ENCODE measurements at regions not wholly inside any gene's neighbourhood (a gene's known extent, or its start where the extent isn't known, plus 50 kb on each side); places are given as distances from the start of the nearest gene placed in this dataset.

GRCh38 chr20:9926007-9926406 lies 87.1 kb upstream of the PAK5 start:
- no peaks in the 10 kb centered on the region for H3K9me3 ChIP-seq
- H3K4me1 ChIP-seq: no peaks in the 10 kb centered on the region
- intact Hi-C loops (cut with DNase I): no loop called here
- no peaks in the 10 kb centered on the region for H3K36me3 ChIP-seq
- DNase-seq: no peak
- H3K27me3 ChIP-seq: peaks cover 0 to 5% (median 0%) of the 10 kb centered on the region in 7 donors
- no peak overlapping the region for H3K27ac ChIP-seq
- ATAC-seq: no peak
- TF ChIP-seq CTCF (IDR thresholded peaks at IDR 0.05): no peak
- H3K4me3 ChIP-seq: no peak overlapping the region
- 67 to 74% methylated on average over 1 of the region's 1 CpG for WGBS, 2 donors

- TF ChIP-seq CTCF (IDR thresholded peaks at IDR 0.05): no peak
- no peaks in the 10 kb centered on the region for H3K9me3 ChIP-seq
- H3K27ac ChIP-seq: no peak overlapping the region
- DNase-seq: no peak
- WGBS, 2 donors: 84 to 85% methylated on average over 4 of the region's 4 CpGs
- H3K36me3 ChIP-seq: no peaks in the 10 kb centered on the region
- no peaks in the 10 kb centered on the region for H3K27me3 ChIP-seq
- intact Hi-C loops (cut with DNase I): no loop called here
- H3K4me1 ChIP-seq: peaks cover 0 to 6% (median 0%) of the 10 kb centered on the region in 9 donors
- ATAC-seq: no peak
- H3K4me3 ChIP-seq: no peak overlapping the region
Measured at GRCh38 chr20:9923648-9924047, 84.8 kb upstream of the PAK5 start.

GRCh38 chr20:9920866-9921265 lies 82.0 kb upstream of the PAK5 start:
- no peak for DNase-seq
- ATAC-seq: no peak
- Histone ChIP-seq H3K27me3 (no peaks in the 10 kb centered on the region), H3K27ac (no peak overlapping the region), H3K4me1 (peaks cover 0 to 6% (median 0%) of the 10 kb centered on the region in 9 donors), H3K4me3 (no peak overlapping the region), H3K9me3 (no peaks in the 10 kb centered on the region), H3K36me3 (no peaks in the 10 kb centered on the region)
- intact Hi-C loops (cut with DNase I): no loop called here
- no peak for TF ChIP-seq CTCF (IDR thresholded peaks at IDR 0.05)
- 82 to 86% methylated on average over 2 of the region's 2 CpGs for WGBS, 2 donors

- Histone ChIP-seq H3K4me1 (peaks cover 0 to 6% (median 0%) of the 10 kb centered on the region in 9 donors), H3K27me3 (no peaks in the 10 kb centered on the region), H3K27ac (no peak overlapping the region), H3K9me3 (no peaks in the 10 kb centered on the region), H3K36me3 (no peaks in the 10 kb centered on the region), H3K4me3 (no peak overlapping the region)
- intact Hi-C loops (cut with DNase I): loop anchor here in 3 of 10 donors (10.0 kb wide), 3 partner anchors 305 to 515 kb away; no protein-coding TSS in a partner anchor
- no peak for TF ChIP-seq CTCF (IDR thresholded peaks at IDR 0.05)
- ATAC-seq: no peak
- WGBS, 2 donors: 77 to 88% methylated on average over 5 of the region's 5 CpGs
- DNase-seq: no peak
Measured at GRCh38 chr20:9919271-9920014, 80.6 kb upstream of the PAK5 start.
